Breast epithelium (tissue), 3 donors: ENCODE measurements at regions not wholly inside any gene's neighbourhood (a gene's known extent, or its start where the extent isn't known, plus 50 kb on each side); places are given as distances from the start of the nearest gene placed in this dataset.

Source experiments
- CTCF ChIP-seq, 3 donors: fragments of 450-650 bp; IDR thresholded peaks; one replicate each; pipeline ENCODE4 v1.5.1; 2016 to 2017; ENCODE audit warnings: antibody characterized with exemption in 3 of 3, mild to moderate bottlenecking in 3 of 3, moderate library complexity in 3 of 3
- POLR2A ChIP-seq: fragments of 450-650 bp; IDR thresholded peaks from one replicate; pipeline ENCODE4 v1.6.1; 2016; ENCODE audit warnings: antibody characterized with exemption, mild to moderate bottlenecking, moderate library complexity
- POLR2AphosphoS5 ChIP-seq, 3 donors: sonication (generic); formaldehyde crosslinking; IDR thresholded peaks; one replicate each; pipeline ENCODE4 v1.6.1; 2017; ENCODE audit warnings: antibody characterized with exemption in 3 of 3

GRCh38 chr14:106209755-106210154 is 683.4 kb downstream of the TMEM121 start:
- no peak for TF ChIP-seq CTCF (IDR thresholded peaks at IDR 0.05)
- no peak for TF ChIP-seq POLR2AphosphoS5 (IDR thresholded peaks at IDR 0.05)
- TF ChIP-seq POLR2A = no peak
